Lower leg skin (tissue), 3 donors: ENCODE measurements at regions not wholly inside any gene's neighbourhood (a gene's known extent, or its start where the extent isn't known, plus 50 kb on each side); places are given as distances from the start of the nearest gene placed in this dataset.
A peak's percentile ranks its signal among the peaks of the same experiment; 100 is the strongest.
"Not testable (repeated sequence)": the region's sequence is repeated elsewhere in the genome, so short reads cannot be mapped to it uniquely, and the experiment has no call there.

Source experiments
- DNase-seq, 2 donors: peaks; one replicate each; pipeline ENCODE4 v3.0.0-alpha.2; 2019; ENCODE audit warnings: low spot score in 2 of 2
- H3K4me3 ChIP-seq: fragments of 200-600 bp; sonication (generic); 2 replicates; pipeline ENCODE4 v1.5.1; 2017; ENCODE audit warnings: mild to moderate bottlenecking, low read depth; ENCODE audit not compliant: poor library complexity, severe bottlenecking
- WGBS, 2 donors: methylation state at CpG; one replicate each; pipeline ENCODE4 v1.1.5; 2018; 5-methylcytosine and 5-hydroxymethylcytosine counted together
- intact Hi-C: fragments of 100-400 bp; cut with DNase I; formaldehyde crosslinking; loops from one replicate; pipeline ENCODE4 v1.15.0; 2023; ENCODE audit warnings: low total_unique reads

GRCh38 chr2:89213151-89213550 is 521.7 kb downstream of the RPIA start:
- H3K4me3 ChIP-seq, intact Hi-C loops: not testable (repeated sequence)
- WGBS, 2 donors = 0 to 33% methylated on average over 1 to 3 of the region's 3 CpGs
- DNase-seq = peak; percentile 54 to 82

DNA sequence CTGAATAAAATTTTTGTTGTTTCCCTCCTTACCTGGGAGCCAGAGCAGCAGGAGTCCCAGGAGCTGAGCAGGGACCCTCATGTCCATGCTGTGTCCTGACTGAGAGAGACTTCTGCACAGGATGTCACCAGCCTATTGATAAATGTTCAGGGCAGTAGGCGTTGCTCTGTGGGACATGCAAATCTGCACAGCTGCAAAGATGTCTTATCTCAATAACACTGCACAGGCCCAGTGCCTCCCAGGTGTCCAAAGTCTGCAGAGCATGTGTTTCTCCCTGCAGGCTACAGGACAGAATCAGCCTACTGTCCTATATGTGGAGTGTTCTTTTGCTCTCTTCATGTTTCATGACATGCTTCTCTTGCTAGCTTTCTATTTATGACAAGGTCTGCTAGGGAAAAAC is 522.3 kb downstream of the RPIA start:
- H3K4me3 ChIP-seq, intact Hi-C loops: not testable (repeated sequence)
- WGBS, 2 donors = 17 to 33% methylated on average over 1 of the region's 1 CpG
- DNase-seq = peak in 1 of 2 donors; percentile 40

DNA sequence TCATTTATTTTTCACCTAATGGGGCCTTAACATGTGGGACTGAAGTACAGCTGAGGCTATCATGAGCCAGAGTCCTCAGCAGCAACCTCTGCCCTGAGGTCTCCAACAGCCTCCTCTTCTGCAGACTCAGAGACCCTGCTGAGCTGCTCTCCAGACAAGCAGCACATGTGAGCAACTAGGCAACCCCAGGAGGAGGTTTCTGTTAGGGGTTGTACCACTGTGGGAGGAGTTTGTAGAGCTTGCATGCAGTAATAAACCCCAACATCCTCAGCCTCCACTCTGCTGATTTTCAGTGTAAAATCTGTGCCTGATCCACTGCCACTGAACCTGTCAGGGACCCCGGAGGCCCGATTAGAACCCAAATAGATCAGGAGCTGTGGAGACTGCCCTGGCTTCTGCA is 530.0 kb downstream of the RPIA start:
- intact Hi-C loops, H3K4me3 ChIP-seq, DNase-seq: not testable (repeated sequence)
- no CpG with 5 or more reads among the region's 2 CpGs for WGBS, 2 donors

DNA sequence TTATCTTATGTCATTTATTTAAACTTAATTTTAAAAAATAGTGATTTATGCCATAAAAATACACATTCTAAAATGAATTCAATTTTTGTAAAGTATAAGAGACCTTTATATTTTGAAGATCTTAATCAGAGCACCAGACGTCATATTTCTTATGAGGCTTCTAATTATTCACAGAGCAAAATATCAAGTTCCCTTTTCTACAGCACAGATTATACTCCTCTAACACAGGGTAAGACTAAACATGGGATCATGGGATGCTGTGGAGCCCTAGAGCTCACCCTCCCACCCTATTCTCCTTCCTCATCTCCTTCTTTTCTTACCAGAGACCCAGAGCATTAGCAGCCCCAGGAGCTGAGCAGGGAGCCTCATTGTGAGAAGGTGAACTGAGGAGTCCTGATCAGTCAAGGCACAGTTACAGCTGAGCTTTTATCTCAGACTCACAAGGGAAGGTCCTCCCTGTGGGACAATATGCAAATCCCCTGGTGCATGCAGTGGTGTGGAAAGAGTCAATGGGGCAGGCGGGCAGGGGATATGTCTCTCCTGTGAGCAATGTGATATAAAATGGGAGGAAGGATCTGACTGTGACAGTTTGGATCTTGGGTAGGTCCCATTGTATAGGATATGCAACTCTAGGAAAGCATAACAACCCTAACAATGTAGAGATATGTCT is 530.7 kb downstream of the RPIA start:
- 70 to 88% methylated on average over 1 to 2 of the region's 2 CpGs for WGBS, 2 donors
- DNase-seq, H3K4me3 ChIP-seq, intact Hi-C loops: not testable (repeated sequence)

DNA sequence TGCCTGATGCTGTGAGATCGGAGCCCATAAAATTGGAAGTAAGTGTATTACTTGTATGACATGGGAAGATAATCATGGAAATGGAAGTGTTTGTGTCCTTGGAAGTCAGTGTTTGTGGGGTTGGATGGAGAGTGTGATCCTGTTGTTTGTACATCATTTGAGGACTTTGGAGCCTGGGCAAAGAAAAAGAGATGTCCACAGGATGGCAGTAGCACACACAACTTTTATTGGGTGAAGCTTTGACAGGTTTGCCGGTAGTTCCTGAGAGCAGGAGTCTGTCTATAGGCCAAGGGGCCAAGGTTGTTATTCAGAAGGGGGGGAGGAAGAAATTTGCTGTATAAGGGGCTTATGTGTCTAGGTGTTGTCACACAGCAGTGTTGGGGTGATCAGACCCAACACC is 533.3 kb downstream of the RPIA start:
- intact Hi-C loops, DNase-seq, H3K4me3 ChIP-seq: not testable (repeated sequence)
- WGBS, 2 donors = 85 to 96% methylated on average over 2 of the region's 2 CpGs

DNA sequence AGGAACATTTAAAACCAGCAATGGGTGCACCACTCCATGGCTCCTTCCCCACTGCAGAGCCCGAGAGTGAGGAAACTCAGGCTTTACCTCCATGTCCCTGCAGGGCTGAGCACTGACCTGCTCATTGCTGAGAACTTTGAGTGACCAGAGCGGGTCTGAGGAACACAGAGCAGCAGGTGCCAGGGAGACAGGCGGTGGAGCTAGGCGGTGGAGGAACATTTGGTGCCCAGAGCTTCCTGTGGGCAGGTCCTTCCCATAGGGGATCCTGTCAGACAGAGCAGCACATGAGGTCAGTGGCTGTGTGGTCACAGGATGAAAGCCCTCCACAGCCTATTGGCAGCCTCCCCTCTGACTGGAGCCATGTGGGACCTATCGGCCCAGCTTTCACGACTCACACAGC is 538.5 kb downstream of the RPIA start:
- H3K4me3 ChIP-seq, DNase-seq, intact Hi-C loops: not testable (repeated sequence)
- WGBS, 2 donors = 93 to 100% methylated on average over 2 to 4 of the region's 6 CpGs

DNA sequence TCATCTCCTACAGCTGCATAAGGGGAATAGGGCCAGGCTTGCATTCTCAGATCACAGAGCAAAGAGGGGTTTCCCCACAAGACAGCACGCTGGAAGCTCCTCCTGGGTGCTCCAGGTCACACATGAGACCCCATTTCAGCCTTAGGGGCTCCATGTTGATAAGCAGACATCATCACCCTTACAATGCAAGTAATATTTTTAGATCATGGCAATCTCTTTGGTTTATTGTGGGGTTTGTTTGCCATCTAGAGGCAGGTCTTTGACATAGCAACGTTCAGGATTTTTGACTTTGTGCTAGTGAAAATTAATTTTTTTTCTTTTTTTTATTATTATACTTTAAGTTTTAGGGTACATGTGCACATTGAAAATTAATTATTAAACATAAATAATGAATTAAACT is 539.8 kb downstream of the RPIA start:
- H3K4me3 ChIP-seq, DNase-seq, intact Hi-C loops: not testable (repeated sequence)
- 0% methylated on average over 1 of the region's 2 CpGs for WGBS, 2 donors

- 71 to 80% methylated on average over 3 of the region's 4 CpGs for WGBS, 2 donors
- intact Hi-C loops, H3K4me3 ChIP-seq, DNase-seq: not testable (repeated sequence)
Observed at GRCh38 chr2:89233931-89234330, 542.5 kb downstream of the RPIA start.

DNA sequence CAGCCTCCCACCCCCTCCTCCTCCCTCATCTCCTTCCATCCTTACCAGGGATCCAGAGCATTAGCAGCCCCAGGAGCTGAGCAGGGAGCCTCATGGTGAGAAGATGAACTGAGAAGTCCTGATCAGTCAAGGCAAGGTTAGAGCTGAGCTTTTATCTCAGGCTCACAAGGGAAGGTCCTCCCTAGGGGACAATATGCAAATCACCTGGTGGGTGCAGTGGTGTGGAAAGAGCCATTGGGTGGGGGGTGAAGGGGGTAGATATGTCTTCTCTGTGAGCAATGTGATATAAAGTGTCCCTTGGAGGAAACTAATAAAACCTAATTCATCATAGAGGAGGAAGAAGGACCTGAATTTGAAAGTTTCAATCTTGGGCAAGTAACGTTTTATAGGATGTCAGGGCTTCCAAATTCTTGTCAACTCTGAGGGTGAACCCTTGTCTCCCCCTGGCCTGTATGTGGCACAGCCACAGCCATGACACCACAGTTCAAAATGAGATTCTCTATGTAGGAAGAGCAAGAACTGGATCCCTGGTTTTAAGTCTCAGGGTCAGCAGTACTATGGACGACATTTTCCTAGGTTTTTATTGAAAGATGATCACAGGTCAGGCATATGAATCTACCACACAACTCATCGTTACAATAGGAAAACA is 543.5 kb downstream of the RPIA start:
- DNase-seq, H3K4me3 ChIP-seq, intact Hi-C loops: not testable (repeated sequence)
- WGBS, 2 donors = 33 to 40% methylated on average over 1 of the region's 3 CpGs

DNA sequence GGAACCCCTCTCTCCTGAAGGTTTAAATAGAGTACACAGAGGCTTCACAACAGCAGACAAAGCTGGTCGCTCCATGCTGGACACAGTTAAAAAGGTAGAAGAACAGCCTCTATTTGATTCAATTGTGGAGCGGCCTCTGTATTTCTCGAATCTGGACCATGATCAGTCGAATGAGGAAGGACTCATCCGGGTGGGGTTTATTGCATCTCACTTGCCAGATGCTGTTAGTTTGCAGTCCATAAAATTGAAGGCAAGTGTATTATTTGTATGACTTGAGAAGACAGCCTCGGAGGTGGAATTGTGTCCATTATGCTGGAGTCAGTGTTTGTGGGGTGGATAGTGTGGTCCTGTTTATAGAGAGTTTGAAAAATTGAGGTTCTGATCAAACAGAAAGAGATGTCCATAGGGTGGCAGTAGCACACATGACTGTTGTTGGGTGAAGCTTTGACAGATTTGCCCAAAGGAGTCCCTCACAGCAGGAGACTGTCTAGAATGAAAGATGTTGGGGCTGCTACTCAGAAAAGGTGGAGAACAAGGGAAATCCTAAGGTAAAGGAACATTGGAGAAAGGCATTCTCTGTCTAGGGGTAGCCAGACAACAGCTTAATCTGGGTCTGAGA is 545.5 kb downstream of the RPIA start:
- no CpG with 5 or more reads among the region's 6 CpGs for WGBS, 2 donors
- intact Hi-C loops, H3K4me3 ChIP-seq: not testable (repeated sequence)

GRCh38 chr2:89237783-89238182 is 546.3 kb downstream of the RPIA start:
- H3K4me3 ChIP-seq, DNase-seq, intact Hi-C loops: not testable (repeated sequence)
- WGBS, 2 donors = no CpG with 5 or more reads among the region's 4 CpGs

More for the DNA sequence above, 545.5 kb downstream of the RPIA start:
- not testable (repeated sequence) for DNase-seq

DNA sequence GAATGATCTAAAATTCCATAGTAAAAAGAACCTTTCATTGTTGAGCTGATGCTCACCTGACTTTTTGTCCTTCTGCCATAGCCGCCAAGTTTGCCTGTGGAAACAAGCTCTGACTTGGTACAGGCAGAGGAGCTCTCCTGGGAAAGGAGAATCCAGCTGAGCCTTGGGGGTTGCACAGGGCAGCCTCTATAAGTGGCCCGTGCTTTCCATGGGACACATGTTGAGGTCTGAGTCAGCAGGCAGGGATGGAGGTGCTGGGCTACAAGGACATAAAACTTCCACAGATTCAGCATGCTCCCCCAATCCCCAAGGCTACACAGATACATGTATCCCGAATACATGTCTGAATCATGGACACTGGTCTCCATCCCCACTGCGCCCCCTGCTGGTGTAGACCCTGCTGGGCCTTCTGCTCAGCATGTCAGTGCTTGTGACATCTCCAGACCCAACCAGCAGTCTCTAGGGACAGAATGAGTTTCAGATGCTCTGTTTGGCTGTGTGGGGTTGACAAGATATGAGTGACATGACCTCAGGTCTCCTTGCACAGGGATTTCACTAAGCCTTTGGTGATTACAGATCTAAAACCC is 551.7 kb downstream of the RPIA start:
- WGBS, 2 donors = 42 to 44% methylated on average over 4 of the region's 4 CpGs
- intact Hi-C loops, DNase-seq, H3K4me3 ChIP-seq: not testable (repeated sequence)

GRCh38 chr2:89244407-89244806 is 552.9 kb downstream of the RPIA start:
- DNase-seq, intact Hi-C loops, H3K4me3 ChIP-seq: not testable (repeated sequence)

DNA sequence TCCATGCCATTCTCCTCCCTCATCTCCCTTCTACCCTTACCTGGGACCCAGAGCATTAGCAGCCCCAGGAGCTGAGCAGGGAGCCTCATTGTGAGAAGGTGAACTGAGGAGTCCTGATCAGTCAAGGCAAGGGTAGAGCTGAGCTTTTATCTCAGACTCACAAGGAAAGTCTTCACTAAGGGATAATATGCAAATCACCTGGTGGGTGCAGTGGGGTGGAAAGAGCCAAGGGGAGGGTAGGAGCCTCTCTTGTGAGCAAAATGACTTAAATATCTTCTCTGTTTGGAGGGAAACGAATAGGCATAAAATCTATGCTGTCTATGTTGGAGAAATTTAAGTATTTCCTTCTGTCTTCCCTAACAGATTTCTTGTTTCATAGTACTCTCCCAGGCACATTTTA is 554.0 kb downstream of the RPIA start:
- intact Hi-C loops, DNase-seq, H3K4me3 ChIP-seq: not testable (repeated sequence)
- WGBS, 2 donors = 70 to 81% methylated on average over 1 of the region's 1 CpG

GRCh38 chr2:89246027-89246426 is 554.6 kb downstream of the RPIA start:
- 54 to 76% methylated on average over 3 to 4 of the region's 4 CpGs for whole genome bisulfite sequencing, 2 donors
- DNase-seq, H3K4me3 ChIP-seq, intact Hi-C loops: not testable (repeated sequence)
